Lower lobe of right lung (tissue), 2 donors: ENCODE measurements at regions not wholly inside any gene's neighbourhood (a gene's known extent, or its start where the extent isn't known, plus 50 kb on each side); places are given as distances from the start of the nearest gene placed in this dataset.
A peak's percentile ranks its signal among the peaks of the same experiment; 100 is the strongest.

Source experiments
- ATAC-seq, 2 donors: fragments of 200-7000 bp; cut with Tn5 transposase; one replicate each; pipeline ENCODE4 v1.9.1; 2020 to 2022; ENCODE audit warnings: mild to moderate bottlenecking in 2 of 2, moderate library complexity in 2 of 2
- DNase-seq: peaks from one replicate; pipeline ENCODE4 v3.0.0-alpha.2; 2020
- H3K27ac ChIP-seq: fragments of 200-600 bp; one replicate; pipeline ENCODE4 v1.8.0; 2022
- H3K27me3 ChIP-seq: fragments of 200-600 bp; one replicate; pipeline ENCODE4 v1.8.0; 2022; ENCODE audit warnings: low read depth
- H3K36me3 ChIP-seq: fragments of 200-600 bp; one replicate; pipeline ENCODE4 v1.8.0; 2022; ENCODE audit warnings: mild to moderate bottlenecking
- H3K4me1 ChIP-seq: fragments of 200-600 bp; one replicate; pipeline ENCODE4 v1.8.0; 2022
- H3K4me3 ChIP-seq: fragments of 200-600 bp; one replicate; pipeline ENCODE4 v1.8.0; 2022; ENCODE audit warnings: mild to moderate bottlenecking
- H3K9me3 ChIP-seq: fragments of 200-600 bp; one replicate; pipeline ENCODE4 v1.8.0; 2022
- CTCF ChIP-seq: fragments of 200-600 bp; IDR thresholded peaks from one replicate; pipeline ENCODE4 v1.8.0; 2022; ENCODE audit warnings: antibody characterized with exemption, mild to moderate bottlenecking
- intact Hi-C: fragments of 100-400 bp; cut with DNase I; formaldehyde crosslinking; loops from one replicate; pipeline ENCODE4 v1.11.0; 2022
- donor health status: DM: no; HTN: yes; CAD: no; lungs with severe emphysema.

- H3K4me1 ChIP-seq: peaks cover 58% of the 10 kb centered on the region
- intact Hi-C loops: no loop called here
- no peaks in the 10 kb centered on the region for H3K9me3 ChIP-seq
- H3K36me3 ChIP-seq: no peaks in the 10 kb centered on the region
- no peak overlapping the region for H3K4me3 ChIP-seq
- no peak for ATAC-seq
- H3K27me3 ChIP-seq: no peaks in the 10 kb centered on the region
- TF ChIP-seq CTCF: no peak
- no peak for DNase-seq
- H3K27ac ChIP-seq: peak overlapping the region; percentile 82
These were observed 123.4 kb downstream of the ZFP36L2 start for GRCh38 chr2:43103093-43103404.

GRCh38 chr2:43102366-43103092, 123.9 kb downstream of the ZFP36L2 start:
- H3K9me3 ChIP-seq: no peaks in the 10 kb centered on the region
- no peaks in the 10 kb centered on the region for H3K27me3 ChIP-seq
- no peak overlapping the region for H3K4me3 ChIP-seq
- DNase-seq: no peak
- peak in 1 of 2 donors; percentile 14 for ATAC-seq
- peak overlapping the region; percentile 82 for H3K27ac ChIP-seq
- TF ChIP-seq CTCF: no peak
- intact Hi-C loops: no loop called here
- H3K36me3 ChIP-seq: no peaks in the 10 kb centered on the region
- peaks cover 58% of the 10 kb centered on the region for H3K4me1 ChIP-seq

GRCh38 chr2:43101751-43102150, 124.7 kb downstream of the ZFP36L2 start:
- H3K27me3 ChIP-seq: no peaks in the 10 kb centered on the region
- H3K4me3 ChIP-seq: peak overlapping the region; percentile 47
- DNase-seq (no peak), ATAC-seq (no peak)
- H3K4me1 ChIP-seq: peaks cover 57% of the 10 kb centered on the region
- H3K9me3 ChIP-seq: no peaks in the 10 kb centered on the region
- peak overlapping the region; percentile 82 for H3K27ac ChIP-seq
- intact Hi-C loops: no loop called here
- H3K36me3 ChIP-seq: no peaks in the 10 kb centered on the region
- no peak for TF ChIP-seq CTCF

- no peaks in the 10 kb centered on the region for H3K9me3 ChIP-seq
These were observed 125.3 kb downstream of the ZFP36L2 start for GRCh38 chr2:43100883-43101662.

GRCh38 chr2:43100362-43100882, 126.0 kb downstream of the ZFP36L2 start:
- Histone ChIP-seq H3K27ac (peak overlapping the region; percentile 82), H3K9me3 (no peaks in the 10 kb centered on the region), H3K4me3 (peak overlapping the region; percentile 47), H3K36me3 (no peaks in the 10 kb centered on the region), H3K27me3 (no peaks in the 10 kb centered on the region), H3K4me1 (peaks cover 44% of the 10 kb centered on the region)
- no peak for DNase-seq
- no peak for ATAC-seq
- TF ChIP-seq CTCF: no peak
- intact Hi-C loops: no loop called here

More at GRCh38 chr2:43100883-43101662, 125.3 kb downstream of the ZFP36L2 start:
- Histone ChIP-seq H3K27me3 (no peaks in the 10 kb centered on the region), H3K36me3 (no peaks in the 10 kb centered on the region), H3K27ac (peak overlapping the region; percentile 82), H3K4me1 (peaks cover 51% of the 10 kb centered on the region), H3K4me3 (peak overlapping the region; percentile 47)
- intact Hi-C loops: no loop called here
- DNase-seq (no peak), ATAC-seq (peak; percentile 44 to 46)
- no peak for TF ChIP-seq CTCF
